HG02610 (cell line): ENCODE measurements at regions not wholly inside any gene's neighbourhood (a gene's known extent, or its start where the extent isn't known, plus 50 kb on each side); places are given as distances from the start of the nearest gene placed in this dataset.

ENCODE experiments used
- ATAC-seq: cut with Tn5 transposase; IDR thresholded peaks from one replicate; pipeline ENCODE4 v1.9.1; 2021; ENCODE audit warnings: mild to moderate bottlenecking, moderate library complexity; ENCODE audit not compliant: unreplicated experiment

DNA sequence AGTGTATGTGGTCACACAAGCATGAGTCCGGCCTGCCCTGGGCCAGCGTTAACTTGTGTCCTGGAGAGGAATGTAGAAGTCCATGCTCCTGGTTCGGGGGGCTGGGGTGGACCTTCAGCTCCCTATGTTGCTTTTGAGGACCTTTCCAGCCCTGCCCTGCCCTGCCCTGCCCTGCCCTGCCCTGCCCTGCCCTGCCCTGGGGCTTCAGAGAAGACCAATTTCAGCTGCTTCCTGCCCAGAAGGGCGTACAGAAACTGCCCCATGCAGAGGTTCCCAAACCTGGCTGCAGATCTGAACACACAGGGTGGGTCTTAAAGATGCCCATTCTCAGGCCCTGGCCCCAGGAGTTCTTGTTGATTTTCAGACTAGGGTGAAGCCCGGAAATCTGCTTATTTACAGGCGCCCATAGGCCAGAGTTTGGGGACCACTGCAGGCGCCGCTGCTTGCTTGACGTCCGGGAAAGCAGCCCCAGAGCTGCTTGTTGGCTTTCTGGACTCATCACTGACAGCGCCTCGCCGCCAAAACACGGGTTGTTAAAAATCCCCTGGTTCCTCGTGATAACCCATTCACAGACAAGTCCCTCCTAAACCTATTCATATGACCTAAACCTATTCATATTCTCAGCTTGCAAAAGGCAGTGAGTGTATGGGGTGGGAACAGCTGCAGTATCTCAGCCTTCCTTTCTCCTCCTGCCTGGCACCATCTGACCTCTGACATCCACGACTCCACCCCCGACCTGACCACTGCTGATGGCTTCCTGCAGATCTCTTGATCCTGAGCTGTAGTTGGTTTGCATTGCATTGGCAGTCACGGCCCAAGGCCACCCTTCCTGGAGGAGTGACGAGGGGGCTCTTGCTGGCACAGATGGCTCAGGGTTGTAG, 198.3 kb downstream of the GLI2 start:
- ATAC-seq: no peak

DNA sequence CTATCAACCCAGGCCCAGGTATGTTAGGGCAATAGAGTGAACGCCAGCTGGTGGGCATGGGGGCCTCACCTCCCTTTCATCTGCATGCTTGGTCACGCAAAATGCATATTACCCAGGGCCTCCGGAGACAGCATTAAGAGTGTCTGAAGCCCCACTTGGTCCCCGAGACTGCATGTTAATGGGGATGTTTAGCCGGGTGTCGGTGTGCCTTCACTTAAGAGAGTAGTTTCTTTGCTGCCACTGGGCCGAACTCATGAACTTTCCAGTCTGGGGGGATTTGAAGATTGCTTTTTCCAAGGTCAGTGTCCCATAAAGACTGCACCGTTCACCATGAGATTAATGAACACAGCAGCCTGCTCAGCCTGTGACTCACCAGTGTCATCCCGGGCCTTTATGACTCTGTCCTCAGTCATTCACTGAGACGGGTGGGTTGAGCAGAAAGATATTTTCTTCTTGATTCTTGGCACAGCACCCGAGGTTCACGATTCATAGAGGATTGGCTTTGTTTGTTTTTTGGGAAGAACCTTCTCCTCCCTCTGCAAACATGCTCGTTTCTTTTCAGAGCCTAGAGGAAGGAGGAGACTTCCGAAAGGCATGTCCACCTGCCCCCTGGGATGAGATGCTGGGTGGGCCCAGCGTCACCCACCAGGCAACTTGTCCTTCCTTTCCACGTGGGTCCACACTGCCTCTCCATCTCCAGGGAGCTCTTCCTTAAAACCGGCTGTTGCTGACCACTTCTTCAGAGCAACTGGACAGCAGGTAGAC, 199.1 kb downstream of the GLI2 start:
- ATAC-seq: no peak

GRCh38 chr2:120935339-120936313, 200.0 kb downstream of the GLI2 start:
- ATAC-seq: no peak

DNA sequence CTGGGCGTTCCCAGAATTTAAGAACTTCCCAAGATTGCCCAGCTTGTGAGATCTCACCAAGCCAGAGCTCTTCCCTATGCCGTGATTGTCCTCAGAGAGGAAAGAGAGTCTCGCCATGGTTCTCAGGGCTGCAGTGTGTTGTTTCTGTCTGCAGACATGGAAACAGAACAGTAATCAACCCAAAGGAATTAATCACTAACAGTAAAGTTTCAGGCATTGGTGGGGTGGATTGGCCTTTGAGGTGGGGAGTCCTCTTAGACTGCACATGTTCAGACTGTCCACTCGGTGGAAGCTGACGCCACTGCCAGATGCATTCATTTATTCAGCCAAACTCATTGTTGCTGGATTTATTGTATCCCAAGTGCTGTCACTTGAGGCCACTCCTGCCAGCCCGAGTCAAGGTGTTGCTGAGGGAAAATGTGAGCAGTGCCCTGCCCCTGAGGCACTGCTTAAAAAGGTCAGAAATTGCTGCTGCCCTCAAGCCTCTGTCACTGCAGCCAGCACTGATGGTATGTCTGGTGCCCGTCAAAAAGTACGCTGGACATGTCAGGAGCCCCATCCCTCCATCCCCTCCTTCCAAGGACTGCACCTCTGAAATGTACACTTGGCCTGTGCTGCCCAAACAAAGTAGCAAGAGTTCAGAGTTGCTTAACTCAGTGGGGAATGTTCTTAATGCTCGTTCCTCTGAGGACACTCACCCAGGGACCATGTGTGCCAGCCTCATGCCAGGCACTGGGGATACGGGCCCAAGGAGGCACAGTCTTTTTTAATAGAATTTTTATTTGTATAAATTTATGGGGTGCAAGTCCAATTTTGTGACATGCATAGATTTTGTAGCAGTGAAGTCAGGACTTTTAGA, 201.0 kb downstream of the GLI2 start:
- ATAC-seq: no peak

DNA sequence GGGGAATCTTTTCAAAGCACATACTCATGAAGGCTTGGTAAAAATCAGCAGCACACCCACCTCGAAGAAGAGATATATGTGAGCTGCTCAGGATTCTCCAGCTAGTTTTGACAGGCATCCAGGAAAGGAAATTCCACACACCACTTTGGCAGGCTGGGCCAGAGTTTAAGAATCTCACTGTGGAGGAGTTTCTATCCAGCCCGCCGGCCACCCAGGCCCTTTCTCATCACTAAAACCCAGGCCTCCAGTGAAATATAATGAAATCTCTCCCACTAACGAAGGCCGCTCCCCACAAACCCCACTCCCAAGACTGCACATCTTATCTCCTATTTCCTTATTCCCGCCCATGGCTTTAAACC, 202.0 kb downstream of the GLI2 start:
- no peak for ATAC-seq

DNA sequence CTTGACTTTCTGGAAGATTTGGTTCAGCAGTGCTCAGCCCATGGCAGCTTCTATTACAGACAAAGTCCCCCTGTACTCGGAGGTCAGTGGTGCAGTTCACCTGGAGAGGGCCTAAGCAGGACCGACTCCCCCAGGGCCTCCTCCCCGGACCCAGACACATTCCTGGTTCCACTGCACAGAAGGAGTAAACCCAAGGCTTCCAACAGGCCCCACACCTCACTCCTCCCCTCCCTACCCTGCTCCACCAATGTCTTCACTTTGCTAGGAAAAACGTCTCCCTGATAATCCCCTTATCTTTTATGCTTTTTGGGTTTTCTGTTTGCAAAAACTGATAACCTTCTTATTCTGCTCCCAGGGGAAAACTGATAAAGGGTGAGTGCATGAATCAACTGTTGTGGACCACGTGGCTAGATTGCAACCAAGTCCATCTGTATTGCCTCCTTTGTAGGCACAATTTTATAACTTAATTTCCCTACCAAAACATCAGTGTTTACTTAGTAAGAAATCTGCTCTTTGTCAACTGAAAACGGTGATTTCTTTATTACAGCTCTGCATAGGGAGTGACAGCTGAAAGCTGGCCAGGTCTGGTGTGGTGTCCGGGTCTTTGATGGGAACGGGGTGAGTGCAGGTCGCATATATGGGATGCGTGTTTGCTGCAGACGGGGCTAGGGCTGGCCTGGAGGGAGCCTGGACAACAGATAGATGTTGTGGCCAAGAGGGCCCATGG, 202.5 kb downstream of the GLI2 start:
- ATAC-seq: no peak

GRCh38 chr2:120939595-120940318, 204.1 kb downstream of the GLI2 start:
- ATAC-seq: no peak

DNA sequence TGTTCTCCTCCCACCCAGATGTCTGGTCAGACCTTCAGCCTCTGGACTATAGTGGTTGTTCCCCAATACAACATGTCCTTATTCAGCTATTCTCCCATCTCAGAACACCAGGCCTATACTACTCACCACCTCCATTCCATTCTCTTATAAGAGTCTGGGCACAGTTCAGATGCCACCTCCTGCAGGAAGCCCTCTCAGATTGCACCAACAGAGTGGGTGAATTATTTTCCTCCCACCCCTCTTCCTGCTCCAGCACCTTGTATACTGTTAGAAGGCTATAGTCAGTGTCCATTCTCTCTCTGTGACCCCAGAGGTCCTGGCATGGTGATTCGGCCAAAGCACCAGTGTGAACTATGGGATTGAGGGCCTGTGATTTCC, 204.6 kb downstream of the GLI2 start:
- ATAC-seq: no peak

DNA sequence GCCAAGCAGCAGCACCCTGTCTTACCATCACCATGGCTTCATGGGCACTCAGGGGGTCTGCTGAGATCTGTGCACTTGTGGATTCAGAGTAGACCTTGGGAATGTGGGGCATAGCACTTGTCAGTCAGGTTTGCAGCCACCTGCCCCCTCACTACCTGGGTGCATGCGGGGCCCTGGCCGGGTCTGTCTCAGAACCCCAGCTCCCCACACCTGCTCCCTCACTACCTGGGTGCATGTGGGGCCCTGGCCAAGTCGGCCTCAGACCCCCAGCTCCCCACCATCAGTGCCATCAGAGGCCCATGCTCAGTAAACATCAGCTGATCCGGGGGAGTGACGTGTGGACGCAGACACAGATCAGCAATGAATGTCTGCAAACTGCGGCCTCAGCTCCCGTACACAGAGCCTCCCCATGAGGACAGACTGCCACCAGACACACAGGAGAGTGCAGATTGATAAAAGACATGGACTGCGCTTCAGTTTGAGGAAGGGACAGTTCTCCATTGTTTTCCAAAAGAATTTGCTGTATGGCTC, 205.1 kb downstream of the GLI2 start:
- ATAC-seq: no peak

DNA sequence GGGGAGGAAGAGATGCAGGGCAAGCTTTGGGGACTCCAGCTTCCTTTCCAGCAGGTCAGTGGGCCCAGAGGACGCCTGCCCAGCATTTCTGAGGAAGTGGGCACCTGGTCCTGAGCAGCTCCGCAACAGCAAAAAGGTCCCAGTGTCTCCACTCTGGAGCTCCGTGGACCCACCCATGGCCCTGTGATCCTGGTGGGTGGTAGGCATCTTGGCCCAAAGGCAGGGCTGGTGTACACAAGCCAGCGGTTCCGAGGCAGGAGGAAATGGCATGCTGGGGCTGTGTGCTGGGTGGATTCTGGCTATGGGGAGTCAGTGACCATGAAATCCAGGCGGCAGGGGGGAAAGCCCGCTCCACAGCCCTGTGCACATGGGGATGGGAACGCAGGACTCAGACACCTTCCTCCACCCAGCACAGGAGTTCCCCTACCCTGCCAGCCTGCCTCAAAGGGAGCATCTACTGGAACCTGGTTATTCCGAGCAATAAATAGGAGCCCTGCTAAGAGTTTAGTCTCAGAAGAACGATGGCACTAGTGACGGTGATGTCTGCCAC, 206.0 kb downstream of the GLI2 start:
- ATAC-seq: no peak

- no peak for ATAC-seq
These were observed 207.0 kb downstream of the GLI2 start for GRCh38 chr2:120942658-120943057.

DNA sequence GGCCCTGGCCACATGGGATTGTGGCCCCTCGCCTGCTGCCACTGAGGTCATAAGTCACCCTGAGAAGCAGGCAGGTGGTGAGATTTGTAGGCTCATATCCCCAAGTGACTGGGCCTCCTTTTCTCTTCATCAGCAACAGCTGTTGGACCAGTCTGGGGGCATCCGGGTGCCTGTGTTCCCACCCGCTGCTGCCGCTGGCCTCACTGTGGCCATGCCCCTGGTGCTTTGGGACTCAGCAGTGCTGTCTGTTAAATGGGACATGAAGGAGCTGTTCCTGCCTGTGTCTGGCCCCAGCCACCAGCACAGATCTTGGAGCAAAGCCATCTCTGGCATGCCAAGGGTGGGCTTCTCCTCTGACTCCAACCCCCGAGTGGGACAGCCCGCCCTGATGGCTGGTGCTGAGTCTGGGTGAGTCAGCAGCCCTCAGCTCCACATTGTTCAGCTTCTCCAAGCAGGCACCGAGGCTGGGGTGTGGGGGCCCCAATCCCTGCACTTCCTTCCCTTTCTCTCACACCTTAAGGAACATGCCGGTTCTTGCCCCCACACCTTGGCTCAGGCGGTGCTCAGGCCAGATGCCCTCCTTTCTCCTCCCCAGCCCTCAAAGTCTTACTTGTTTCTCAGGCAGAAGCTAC, 207.9 kb downstream of the GLI2 start:
- no peak for ATAC-seq

- no peak for ATAC-seq
These were observed 208.9 kb downstream of the GLI2 start for GRCh38 chr2:120944575-120944974.

DNA sequence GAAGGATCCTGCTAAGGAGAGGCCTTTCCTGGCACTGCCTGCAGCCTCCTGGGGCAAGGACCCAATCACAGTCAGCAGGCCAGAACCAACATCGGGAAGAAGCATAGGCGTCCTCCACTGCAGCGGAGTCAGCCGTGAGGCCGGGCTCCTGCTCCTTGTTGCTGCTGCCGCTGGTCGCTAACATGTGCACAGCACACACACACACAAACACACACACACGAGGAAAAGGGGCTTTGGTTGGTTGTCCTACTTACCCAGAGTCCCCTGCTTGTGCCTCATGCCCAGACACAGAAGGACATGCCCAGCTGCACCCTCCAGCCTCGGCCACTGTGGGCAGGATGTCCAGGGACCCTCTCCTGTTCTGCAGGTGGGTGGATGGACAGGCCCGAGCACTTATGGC, 209.4 kb downstream of the GLI2 start:
- no peak for ATAC-seq

- ATAC-seq: no peak
These were observed 210.3 kb downstream of the GLI2 start for GRCh38 chr2:120945832-120946499.

- ATAC-seq: no peak
These were observed 211.7 kb downstream of the GLI2 start for GRCh38 chr2:120947327-120947726.

DNA sequence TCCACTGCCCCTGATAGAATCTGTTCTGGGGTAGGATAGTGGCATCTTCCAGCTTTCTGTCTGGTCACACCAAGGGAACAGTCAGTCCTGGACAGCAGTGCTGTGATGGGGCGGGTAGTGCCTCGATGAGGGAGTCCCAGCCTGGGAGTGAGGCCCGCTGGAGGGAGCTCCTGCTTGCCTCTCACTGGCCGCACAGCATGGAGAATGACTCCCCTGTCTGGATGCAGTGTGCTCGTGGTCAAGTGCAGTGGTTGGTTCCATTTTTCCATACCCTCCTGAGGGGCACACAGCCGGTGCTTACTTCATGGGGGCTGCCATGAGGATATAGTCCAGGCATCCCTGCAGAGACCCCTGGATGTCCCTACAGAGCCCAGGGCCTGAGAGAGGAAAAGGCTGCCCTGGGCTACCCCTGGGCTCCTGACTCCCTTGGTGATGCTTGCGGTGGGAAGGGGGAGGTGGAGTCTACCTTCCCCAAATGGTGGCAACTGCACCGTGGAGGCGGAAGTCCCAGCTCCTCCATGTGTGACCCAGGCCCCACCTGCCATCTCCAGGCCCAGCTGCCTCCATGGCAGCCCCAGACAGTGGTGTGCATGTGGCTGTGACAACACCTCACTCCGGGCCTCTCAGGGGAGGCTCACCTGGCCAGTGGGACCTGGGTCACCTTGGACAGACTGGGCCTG, 212.5 kb downstream of the GLI2 start:
- ATAC-seq: no peak
